ENCODE measurements at regions not wholly inside any gene's neighbourhood (a gene's known extent, or its start where the extent isn't known, plus 50 kb on each side); places are given as distances from the start of the nearest gene placed in this dataset.
A peak's percentile ranks its signal among the peaks of the same experiment; 100 is the strongest.

GRCh38 chr1:39085174-39085573 is 59.0 kb downstream of the NDUFS5 start:
- no peak for DNase-seq

DNA sequence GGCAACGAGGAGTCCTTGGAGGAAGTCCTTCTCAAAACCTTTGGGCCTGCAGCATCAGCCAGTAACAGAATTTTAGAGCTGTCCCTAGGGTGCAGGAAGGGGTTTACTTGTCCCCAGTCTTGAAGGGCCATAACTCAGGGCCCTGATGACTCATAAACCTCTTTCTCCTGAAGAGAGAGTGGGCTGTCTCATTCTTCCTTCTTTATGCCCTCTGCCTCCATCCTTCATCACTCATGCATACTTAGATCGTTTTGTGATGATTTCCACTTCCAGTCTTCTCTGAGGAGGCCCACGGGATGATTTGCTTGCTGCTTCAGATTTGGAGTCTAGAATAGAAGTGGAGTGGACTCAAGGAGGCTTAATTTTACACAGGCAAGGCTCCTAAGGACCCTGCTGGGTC is 60.2 kb downstream of the NDUFS5 start:
- DNase-seq, result no peak

DNA sequence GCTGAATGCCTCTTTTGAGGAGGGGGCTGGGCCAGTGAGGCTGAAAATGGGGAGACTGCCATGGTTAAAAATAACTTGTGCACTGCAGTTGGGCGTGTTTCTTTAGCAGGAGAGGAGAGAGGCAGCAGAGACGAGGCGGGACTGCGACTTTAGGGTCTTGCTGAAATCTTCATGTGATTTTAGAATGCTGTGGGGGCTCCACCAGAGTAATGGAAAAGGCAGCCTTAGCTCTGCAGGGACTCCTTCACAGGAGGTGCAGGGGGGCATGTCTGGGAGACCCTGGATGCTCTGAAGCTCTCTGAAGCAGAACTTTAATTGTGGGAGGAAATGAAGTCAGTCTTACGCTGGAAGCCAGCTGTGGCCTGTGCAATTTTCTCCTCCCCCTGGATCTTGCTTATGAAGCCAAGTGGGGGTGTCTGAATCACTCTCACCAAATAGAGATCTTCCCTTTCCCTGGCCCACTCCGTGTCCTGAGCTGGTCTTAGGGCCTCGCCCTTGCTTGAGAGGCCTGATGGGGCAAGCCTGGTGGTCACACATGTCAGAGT is 60.8 kb downstream of the NDUFS5 start:
- DNase-seq, result no peak

DNA sequence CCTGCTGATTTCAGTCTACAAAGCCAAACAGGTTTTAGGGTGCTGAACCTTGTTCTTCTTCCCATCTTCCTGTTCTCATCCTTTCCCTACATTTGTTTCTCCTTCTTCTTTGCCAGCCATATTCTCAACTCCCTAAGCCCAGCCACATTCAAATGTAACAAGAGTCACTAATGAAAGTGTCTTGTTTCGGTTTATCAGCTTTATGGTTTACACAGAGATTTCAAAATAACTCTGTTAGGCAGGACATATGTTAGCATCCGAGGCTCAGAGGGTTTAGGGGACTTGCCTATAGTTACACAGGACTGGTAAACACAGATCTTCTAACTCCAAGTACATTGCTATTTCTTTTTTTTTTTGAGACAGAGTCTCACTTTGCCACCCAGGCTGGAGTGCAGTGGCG is 61.3 kb downstream of the NDUFS5 start:
- DNase-seq, result no peak

DNA sequence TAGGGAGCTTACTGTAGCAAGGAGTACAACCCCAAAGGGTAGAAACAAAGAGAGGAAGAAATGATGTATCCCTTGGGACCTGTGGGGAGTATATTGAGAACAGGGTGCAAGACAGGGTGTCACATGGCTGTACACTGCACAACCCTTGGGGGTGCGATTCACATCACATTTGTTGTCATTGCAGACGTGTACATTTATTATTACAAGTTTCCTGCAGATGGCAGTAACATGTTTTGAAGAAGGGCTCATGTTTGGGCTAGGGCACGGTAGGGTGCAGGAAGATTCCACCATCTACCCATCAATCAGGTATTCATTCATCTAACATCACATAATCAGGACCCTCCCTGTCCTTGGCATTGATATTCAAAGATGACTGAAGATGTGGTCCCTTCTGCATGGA is 62.5 kb downstream of the NDUFS5 start:
- DNase-seq, result no peak

DNA sequence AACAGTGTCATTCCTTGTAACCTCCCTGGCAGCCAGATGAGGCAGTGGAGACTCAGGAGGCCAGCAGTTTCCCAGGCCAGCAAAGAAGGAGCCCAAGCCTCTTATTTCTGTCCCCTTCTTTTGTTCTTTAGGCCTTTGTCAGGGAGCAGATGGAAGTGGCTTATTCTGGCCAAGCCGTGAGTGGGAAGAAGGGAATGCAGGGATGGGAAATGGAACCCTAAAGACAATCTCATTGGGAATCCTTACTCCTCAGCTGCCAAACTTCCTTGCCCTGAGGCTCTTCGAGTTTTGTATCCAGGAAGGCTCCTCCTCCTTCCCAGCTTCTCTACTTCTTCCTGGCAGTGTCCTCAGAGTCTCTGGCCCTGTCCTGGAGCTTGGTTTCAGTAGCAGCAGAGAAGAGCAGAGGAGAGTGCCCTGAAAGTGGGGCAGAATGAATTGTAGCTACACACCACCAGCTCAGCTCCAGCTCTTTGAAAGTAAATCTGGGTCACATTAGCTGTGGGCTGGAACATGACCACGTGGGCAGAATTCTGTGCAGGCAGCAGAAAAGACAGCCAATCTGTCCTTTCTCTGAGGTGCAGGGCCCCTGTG is 63.9 kb downstream of the NDUFS5 start:
- DNase-seq, result no peak

DNA sequence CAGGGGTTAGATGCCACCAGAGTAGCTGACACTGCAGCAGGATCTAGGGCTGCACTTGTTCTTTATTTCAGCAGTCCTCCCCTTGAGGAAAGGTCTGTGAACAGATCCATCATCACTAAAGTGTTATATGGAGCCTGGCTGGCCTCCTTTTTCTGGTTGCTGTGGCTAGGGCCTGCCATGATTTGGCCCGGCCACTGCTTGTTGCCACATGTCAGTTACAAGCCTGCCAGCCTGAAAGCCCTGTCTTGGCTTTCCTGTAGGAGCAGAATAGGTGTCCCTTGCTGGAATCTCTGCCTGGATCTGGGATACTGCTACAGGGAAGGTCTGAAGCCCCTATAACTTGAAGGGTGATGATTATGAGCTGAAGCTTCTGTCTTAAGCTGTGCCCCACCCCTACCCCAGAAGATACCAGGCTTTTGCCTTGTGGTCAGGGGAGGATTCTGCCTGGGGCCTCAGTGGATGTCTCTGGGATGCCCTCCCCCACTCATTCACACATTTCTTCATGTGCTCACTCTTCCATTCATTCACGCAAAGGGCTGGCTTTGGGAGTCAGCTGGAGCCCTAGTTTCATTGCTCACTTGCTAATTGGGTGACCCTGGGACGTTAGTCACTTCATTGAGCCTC is 64.7 kb downstream of the NDUFS5 start:
- DNase-seq, result no peak

DNA sequence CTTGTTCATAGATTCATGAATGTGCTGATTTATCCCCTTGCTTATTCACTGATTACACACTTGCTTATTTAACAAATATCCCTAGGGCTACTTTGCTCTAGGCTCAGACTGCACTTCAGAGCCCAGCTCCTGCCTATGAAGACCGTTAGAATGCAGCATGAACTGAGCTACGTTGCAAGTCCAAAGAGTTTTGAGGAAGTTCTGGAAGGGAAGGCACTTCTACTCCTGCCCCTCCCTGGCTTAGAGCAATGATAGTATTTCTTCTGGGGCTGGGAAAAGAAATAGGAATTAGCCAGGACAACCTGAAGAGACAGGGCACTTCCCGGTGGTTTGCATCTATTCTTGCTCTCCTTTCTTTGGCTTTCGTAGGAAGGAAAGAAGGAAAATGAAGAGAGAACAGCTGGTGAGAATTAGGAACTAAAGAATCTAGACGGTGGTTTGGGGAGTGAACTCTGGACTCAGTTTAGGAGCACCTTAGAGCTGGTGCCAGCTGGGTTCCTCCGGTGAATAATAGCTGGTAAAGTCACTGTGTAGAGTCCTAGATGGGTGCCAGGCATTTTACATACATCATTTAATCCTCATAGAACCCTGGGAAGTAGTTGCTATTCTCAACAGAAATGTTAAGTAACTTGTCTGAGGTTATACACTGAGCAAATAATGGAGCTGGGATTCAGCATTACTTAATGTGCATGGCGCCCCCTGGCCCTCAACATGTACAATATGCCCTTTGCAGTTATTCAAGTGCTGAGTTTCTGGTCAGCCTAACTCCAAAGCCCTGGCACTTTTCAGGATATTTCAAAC is 65.9 kb downstream of the NDUFS5 start:
- DNase-seq, result no peak

DNA sequence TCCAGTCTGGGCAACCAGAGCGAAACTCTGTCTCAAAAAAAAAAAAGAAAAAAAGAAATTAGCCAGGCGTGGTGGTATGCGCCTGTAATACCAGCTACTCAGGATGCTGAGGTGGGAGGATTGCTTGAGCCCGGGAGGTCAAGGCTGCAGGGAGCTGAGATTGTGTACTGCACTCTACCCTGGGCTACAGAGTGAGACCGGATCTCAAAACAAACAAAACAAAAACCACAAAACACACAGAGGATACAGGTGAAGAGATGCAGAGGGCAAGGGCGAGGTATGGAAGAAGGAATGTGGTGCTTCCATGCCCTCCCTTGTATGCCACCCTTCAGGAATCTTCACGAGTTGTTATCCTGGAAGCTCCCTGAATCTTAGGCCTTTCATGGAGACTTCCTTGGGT is 68.5 kb downstream of the NDUFS5 start:
- DNase-seq, result no peak

GRCh38 chr1:39098546-39099250 is 72.5 kb downstream of the NDUFS5 start:
- peak; percentile 21 to 51 for DNase-seq

GRCh38 chr1:39102537-39103327 is 76.6 kb downstream of the NDUFS5 start:
- peak; percentile 30 to 57 for DNase-seq

DNA sequence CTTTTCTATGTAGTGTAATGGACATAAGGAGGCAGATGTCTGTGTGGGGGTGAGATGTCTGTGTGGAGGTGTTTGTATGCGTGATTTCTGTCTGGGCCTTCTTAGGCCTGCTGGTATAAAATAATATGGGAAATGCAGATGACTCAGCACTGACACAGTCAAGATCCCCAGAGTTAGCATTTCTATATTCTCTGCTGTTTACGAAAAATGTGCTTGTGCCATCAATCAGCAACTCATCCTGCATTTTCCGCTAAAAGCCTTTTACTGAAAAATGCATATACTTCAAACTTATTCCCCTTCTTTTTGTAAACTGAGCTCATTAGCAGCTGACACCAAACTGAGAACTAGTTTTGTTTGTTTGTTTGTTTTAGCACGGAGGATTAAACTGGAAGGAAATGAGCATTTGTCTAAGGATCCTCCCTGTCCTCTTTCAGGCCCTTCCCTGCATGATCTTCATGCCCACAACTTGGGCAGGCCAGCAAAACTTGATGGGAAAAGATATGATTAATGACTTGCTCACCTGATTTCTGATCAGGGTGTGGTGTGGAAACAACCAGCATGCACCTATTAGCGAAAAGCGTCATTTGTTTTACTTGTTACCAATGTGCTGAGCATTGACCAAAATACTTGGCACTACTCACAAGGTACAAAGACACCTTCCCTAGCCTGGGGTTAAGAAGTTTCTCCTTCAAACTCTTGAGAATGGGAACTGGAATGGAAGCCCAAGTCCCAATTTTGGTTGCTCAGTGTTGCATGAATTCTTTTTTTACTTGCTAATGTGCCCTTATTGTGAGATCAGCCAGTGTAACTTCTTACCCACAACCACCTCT is 77.4 kb downstream of the NDUFS5 start:
- no peak for DNase-seq

GRCh38 chr1:39104158-39105060 is 78.3 kb downstream of the NDUFS5 start:
- DNase-seq, result no peak

DNA sequence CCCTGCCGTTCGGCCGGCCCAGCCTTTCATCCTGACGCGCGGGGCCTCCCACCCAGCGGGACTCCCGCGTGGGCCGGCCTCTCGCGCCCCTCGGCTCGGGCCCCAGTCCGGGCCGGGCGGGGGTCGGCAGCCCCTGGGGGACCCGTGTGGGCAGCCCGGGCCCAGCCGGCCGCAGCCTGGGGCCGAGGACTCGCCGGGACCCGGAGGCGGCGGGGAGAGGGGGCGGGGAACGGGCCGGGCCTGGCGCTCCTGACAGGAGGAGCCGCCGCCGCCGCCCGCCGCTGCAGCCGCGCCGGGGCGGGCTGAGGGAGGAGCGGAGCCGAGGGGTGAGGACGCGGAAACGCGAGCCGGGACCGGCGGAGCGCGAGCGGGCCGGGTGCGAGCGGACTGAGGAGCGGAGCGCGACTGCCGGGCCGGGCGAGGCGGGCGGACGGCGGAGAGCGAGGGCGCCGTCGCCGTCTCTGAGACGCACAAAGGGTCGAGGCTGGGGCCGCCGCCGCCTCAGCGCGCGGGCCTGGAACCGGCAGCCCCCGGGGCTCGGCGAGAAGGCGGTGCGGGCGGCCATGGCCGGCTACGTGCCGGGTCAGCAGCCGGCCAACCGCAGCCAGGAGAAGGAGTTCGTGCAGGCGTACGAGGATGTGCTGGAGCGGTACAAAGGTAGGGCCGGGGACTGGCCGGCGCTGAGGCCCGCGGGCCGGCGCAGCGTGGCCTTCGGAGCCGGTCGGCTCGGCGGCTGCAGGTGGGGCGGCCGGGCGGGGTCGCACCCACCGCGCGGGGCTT is 79.1 kb downstream of the NDUFS5 start:
- no peak for DNase-seq

DNA sequence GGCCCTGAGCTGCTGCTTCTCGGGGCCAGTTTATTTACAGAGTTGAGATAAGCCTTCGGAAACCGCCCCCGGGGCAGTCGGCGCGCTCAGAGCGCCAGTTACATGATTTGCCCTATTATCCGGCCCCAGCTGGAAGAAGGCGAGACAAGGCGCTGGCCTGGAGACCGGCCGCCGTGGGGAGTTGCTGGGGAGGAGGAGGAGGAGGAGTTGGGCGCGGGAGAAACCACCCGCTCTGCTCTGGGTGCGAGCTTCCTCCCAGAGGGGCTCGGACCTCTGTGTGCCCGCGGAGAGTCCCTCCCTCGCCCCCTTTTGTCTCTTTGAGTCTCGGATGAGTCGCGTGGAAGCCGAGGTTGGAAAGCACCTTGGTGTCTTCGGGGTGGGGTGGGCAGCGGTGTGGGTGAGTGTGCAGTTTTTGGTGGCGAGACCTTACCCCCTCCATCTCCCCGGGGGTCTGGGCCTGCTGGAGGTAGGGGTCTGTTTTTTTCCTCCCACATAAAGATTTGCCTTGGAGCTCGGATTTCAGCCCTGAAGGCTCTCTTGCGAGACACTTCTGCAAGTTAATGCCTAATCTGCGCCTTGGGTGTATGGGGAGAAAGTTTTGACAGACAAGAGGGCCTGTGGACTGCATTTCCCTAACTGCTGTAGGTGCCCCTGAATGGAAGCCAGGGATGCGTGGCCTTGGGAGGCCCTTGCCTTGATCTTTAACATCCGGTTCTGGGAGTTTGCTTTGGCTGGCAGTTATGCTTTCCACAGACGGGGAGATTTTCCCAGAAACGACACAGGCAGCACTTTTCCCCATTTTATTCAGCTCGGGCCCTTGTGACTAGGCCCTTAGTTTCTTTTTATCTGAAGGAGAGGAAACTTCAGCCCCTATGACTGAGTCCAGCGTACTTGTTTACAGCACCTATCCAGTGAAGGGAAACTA is 80.0 kb downstream of the NDUFS5 start:
- no peak for DNase-seq

DNA sequence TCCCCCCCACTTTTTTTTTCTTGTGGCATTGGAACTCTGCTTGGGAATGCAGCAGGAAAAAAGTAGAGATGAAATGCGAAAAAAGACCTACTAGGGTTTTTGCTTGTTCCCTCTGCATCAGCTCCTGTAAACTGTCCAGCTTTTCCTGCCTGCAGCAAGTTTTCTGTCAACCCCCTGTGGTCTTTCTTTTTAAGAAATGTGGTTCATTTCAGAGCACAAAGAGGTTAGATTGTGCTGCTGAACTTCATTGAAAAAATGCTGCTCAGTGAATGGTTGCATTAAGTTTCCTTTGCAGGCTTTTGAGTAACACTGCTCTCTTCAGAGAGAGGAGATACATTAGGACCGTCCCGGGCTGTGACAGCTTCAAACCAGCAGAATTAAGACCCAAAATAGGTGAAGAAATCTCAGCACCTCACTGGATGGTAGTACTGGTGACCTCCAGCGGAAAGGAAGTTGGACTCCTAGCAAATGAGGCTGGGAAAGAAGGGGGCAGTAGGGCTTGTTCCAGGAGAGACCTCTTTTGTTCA is 80.7 kb downstream of the NDUFS5 start:
- DNase-seq, result no peak

DNA sequence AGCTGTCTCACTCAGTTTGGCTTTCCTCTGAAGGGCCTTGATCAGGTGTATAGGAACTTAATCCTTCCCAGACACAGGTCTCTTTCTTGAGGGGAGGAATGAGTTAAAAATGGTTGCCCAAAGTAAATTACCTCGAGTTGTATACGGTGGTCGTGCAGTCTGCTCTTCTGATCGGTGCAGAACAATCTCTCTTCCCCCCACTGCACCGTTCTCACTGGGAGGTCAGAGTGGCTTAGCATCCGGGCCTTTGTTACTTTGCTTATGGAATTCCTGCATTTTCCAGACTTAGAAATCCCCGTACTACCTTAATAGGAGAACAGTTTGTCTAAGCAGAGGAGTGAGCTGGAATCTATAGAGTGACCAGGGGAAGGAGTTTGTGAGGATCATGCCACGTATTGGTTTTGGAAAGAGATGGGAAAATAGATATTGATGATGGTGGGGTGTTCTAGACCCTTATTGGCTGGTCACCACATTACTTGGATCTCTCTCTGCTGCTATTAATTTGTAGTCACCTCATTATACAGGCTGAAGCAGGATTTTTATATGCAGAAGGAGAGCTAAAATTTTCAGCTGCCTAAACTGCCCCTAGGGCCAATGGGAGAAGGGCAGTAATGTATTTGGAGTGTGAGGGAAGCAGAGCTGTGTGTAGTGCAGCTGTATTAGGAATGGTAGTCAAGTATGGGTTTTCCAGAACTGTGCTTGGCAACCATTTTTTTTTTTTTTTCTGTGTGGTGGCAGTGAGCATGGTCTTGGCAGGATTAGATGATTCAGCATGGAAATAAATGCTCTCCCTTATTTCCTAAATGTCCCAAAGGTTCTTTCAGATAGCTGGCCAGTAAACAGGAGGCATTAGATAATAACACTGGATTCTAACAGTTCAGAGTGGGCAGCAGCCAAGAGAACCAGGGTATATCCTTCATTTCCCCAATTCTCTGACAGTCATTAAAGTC is 81.5 kb downstream of the NDUFS5 start:
- DNase-seq, result no peak
